Fibroblast of lung (primary cell): ENCODE measurements at regions not wholly inside any gene's neighbourhood (a gene's known extent, or its start where the extent isn't known, plus 50 kb on each side); places are given as distances from the start of the nearest gene placed in this dataset.
"Not testable (repeated sequence)": the region's sequence is repeated elsewhere in the genome, so short reads cannot be mapped to it uniquely, and the experiment has no call there.

Experiments used
- DNase-seq, 2 donors: peaks; one replicate each; pipeline versions ENCODE4 v3.0.0 to v3.0.0-alpha.2; 2010; ENCODE audit warnings: low read depth in 2 of 2
- H2AFZ ChIP-seq: 2 replicates; pipeline ENCODE4 v1.5.1; 2012; ENCODE audit warnings: low read length, control low read depth, inconsistent platforms
- H3K27ac ChIP-seq: 2 replicates; pipeline ENCODE4 v1.5.1; 2011; ENCODE audit warnings: low read length, control low read depth; ENCODE audit not compliant: insufficient read depth
- H3K27me3 ChIP-seq: 2 replicates; pipeline ENCODE4 v1.5.1; 2011; ENCODE audit warnings: mild to moderate bottlenecking, low read length; ENCODE audit not compliant: control insufficient read depth, insufficient read depth
- H3K36me3 ChIP-seq: 2 replicates; pipeline ENCODE4 v1.5.1; 2011; ENCODE audit warnings: low read length; ENCODE audit not compliant: control insufficient read depth, insufficient read depth
- H3K4me1 ChIP-seq: 2 replicates; pipeline ENCODE4 v1.5.1; 2011; ENCODE audit warnings: low read length; ENCODE audit not compliant: control insufficient read depth, insufficient read depth; ENCODE audit errors: extremely low read depth
- H3K4me2 ChIP-seq: 2 replicates; pipeline ENCODE4 v1.5.1; 2011; ENCODE audit warnings: low read length, control low read depth; ENCODE audit not compliant: insufficient read depth; ENCODE audit errors: extremely low read depth
- H3K4me3 ChIP-seq, 4 experiments: fragments of 200-600 bp in 1 of 4; sonication (generic) in 1 of 4; replicated peaks in 1 of 4; 2 replicates each; pipeline ENCODE4 v1.5.1; 2011 to 2016; ENCODE audit warnings: low read length in 4 of 4, low read depth in 3 of 4, mild to moderate bottlenecking in 3 of 4, control low read depth in 2 of 4, inconsistent platforms in 1 of 4, mixed read lengths in 1 of 4; ENCODE audit not compliant: insufficient read depth in 1 of 4; ENCODE audit errors: control extremely low read depth in 1 of 4
- H3K79me2 ChIP-seq: 2 replicates; pipeline ENCODE4 v1.5.1; 2012; ENCODE audit warnings: mild to moderate bottlenecking, low read length, inconsistent platforms; ENCODE audit not compliant: control insufficient read depth, insufficient read depth
- H3K9ac ChIP-seq: 2 replicates; pipeline ENCODE4 v1.5.1; 2011; ENCODE audit warnings: mild to moderate bottlenecking, low read length, control low read depth; ENCODE audit not compliant: insufficient read depth
- H3K9me3 ChIP-seq: 2 replicates; pipeline ENCODE4 v1.5.1; 2012; ENCODE audit warnings: low read depth, low read length; ENCODE audit not compliant: control insufficient read depth, insufficient read depth
- H4K20me1 ChIP-seq: 2 replicates; pipeline ENCODE4 v1.5.1; 2011; ENCODE audit warnings: low read length; ENCODE audit not compliant: control insufficient read depth, insufficient read depth; ENCODE audit errors: extremely low read depth
- CTCF ChIP-seq, 2 donors: IDR thresholded peaks in 1 of 2; conservative IDR thresholded peaks in 1 of 2; 1 replicate in 1 of 2; 2 replicates in 1 of 2; pipeline ENCODE4 v1.5.1; 2011 to 2012; ENCODE audit warnings: low read length in 2 of 2, control low read depth in 1 of 2, inconsistent platforms in 1 of 2, low read depth in 1 of 2, mild to moderate bottlenecking in 1 of 2
- EZH2 ChIP-seq: IDR thresholded peaks from 2 replicates; pipeline ENCODE4 v1.5.1; 2012; ENCODE audit warnings: low read length, control low read depth, mild to moderate bottlenecking; ENCODE audit errors: missing control alignments

GRCh38 chr16:29304251-29304650 lies 102.3 kb downstream of the NPIPB11 start:
- H3K9me3 ChIP-seq, result no peaks in the 10 kb centered on the region
- H3K27ac ChIP-seq, result no peak overlapping the region
- peak in 1 of 2 donors; percentile 28 for DNase-seq
- no peak overlapping the region for H3K4me2 ChIP-seq
- H3K27me3 ChIP-seq, result no peaks in the 10 kb centered on the region
- H3K36me3 ChIP-seq, result no peaks in the 10 kb centered on the region
- no peaks in the 10 kb centered on the region for H4K20me1 ChIP-seq
- peaks cover 17% of the 10 kb centered on the region for H3K4me1 ChIP-seq
- TF ChIP-seq EZH2 (no peak), CTCF (conservative IDR thresholded peaks at IDR 0.05 in 1 of 2, IDR thresholded peaks at IDR 0.05 in 1 of 2; ENCODE audit: low read depth in 1 of 2, low read length in 2 of 2) (no peak)
- H3K9ac ChIP-seq, result no peak overlapping the region
- no peak overlapping the region for H2AFZ ChIP-seq
- no peaks in the 10 kb centered on the region for H3K79me2 ChIP-seq
- H3K4me3 ChIP-seq, result no peak overlapping the region

GRCh38 chr16:29303520-29303919 lies 103.0 kb downstream of the NPIPB11 start:
- no peak overlapping the region for H3K9ac ChIP-seq
- no peaks in the 10 kb centered on the region for H3K27me3 ChIP-seq
- peaks cover 15% of the 10 kb centered on the region for H3K4me1 ChIP-seq
- H3K27ac ChIP-seq, result no peak overlapping the region
- H4K20me1 ChIP-seq, result no peaks in the 10 kb centered on the region
- no peak overlapping the region for H2AFZ ChIP-seq
- H3K4me2 ChIP-seq, result no peak overlapping the region
- H3K36me3 ChIP-seq, result no peaks in the 10 kb centered on the region
- no peak for DNase-seq
- no peaks in the 10 kb centered on the region for H3K9me3 ChIP-seq
- TF ChIP-seq CTCF (conservative IDR thresholded peaks at IDR 0.05 in 1 of 2, IDR thresholded peaks at IDR 0.05 in 1 of 2; ENCODE audit: low read depth in 1 of 2, low read length in 2 of 2), result no peak
- TF ChIP-seq EZH2, result no peak
- H3K79me2 ChIP-seq, result no peaks in the 10 kb centered on the region
- H3K4me3 ChIP-seq, result no peak overlapping the region

GRCh38 chr16:29302976-29303375 lies 103.5 kb downstream of the NPIPB11 start:
- Histone ChIP-seq H3K27me3 (no peaks in the 10 kb centered on the region), H3K36me3 (no peaks in the 10 kb centered on the region), H3K4me3 (no peak overlapping the region), H3K4me1 (peaks cover 9% of the 10 kb centered on the region), H3K79me2 (no peaks in the 10 kb centered on the region), H3K9ac (no peak overlapping the region), H3K27ac (no peak overlapping the region), H3K9me3 (no peaks in the 10 kb centered on the region), H2AFZ (no peak overlapping the region), H3K4me2 (no peak overlapping the region), H4K20me1 (no peaks in the 10 kb centered on the region)
- no peak for DNase-seq
- no peak for TF ChIP-seq CTCF (conservative IDR thresholded peaks at IDR 0.05 in 1 of 2, IDR thresholded peaks at IDR 0.05 in 1 of 2; ENCODE audit: low read depth in 1 of 2, low read length in 2 of 2)

GRCh38 chr16:29302433-29302832 lies 104.1 kb downstream of the NPIPB11 start:
- H3K4me2 ChIP-seq, H3K36me3 ChIP-seq, DNase-seq, H3K4me1 ChIP-seq, H4K20me1 ChIP-seq, H3K27me3 ChIP-seq, H3K4me3 ChIP-seq, H3K9me3 ChIP-seq, H3K9ac ChIP-seq, H3K27ac ChIP-seq, H2AFZ ChIP-seq, H3K79me2 ChIP-seq: not testable (repeated sequence)

- not testable (repeated sequence) for DNase-seq, H3K4me2 ChIP-seq, H3K27ac ChIP-seq, H3K9ac ChIP-seq, H2AFZ ChIP-seq, H3K4me3 ChIP-seq, H3K79me2 ChIP-seq, H3K4me1 ChIP-seq, H3K9me3 ChIP-seq, H4K20me1 ChIP-seq, H3K36me3 ChIP-seq, H3K27me3 ChIP-seq
These were observed 104.7 kb downstream of the NPIPB11 start for GRCh38 chr16:29301662-29302285.
